ENCODE measurements at regions not wholly inside any gene's neighbourhood (a gene's known extent, or its start where the extent isn't known, plus 50 kb on each side); places are given as distances from the start of the nearest gene placed in this dataset.

- TF ChIP-seq GLI2 (tag by site-specific recombination; IDR thresholded peaks at IDR 0.05; ENCODE audit: borderline replicate concordance, low read depth) = no peak
- TF ChIP-seq CTCF (tag by site-specific recombination; IDR thresholded peaks at IDR 0.05) = no peak
- no peak for TF ChIP-seq GLI4 (tag by site-specific recombination; IDR thresholded peaks at IDR 0.05)
- no peak for TF ChIP-seq ZNF19 (tag by site-specific recombination; IDR thresholded peaks at IDR 0.05; ENCODE audit: low read depth)
- TF ChIP-seq BCL11A (tag by site-specific recombination; IDR thresholded peaks at IDR 0.05; ENCODE audit: low read depth) = no peak
- no peak for TF ChIP-seq ZNF133 (tag by site-specific recombination; IDR thresholded peaks at IDR 0.05)
- no peak for TF ChIP-seq HIC1 (tag by site-specific recombination; IDR thresholded peaks at IDR 0.05)
- TF ChIP-seq ZBTB44 (tag by site-specific recombination; IDR thresholded peaks at IDR 0.05) = no peak
- no peak for TF ChIP-seq ZNF670 (tag by site-specific recombination; IDR thresholded peaks at IDR 0.05; ENCODE audit: low read depth)
- no peak for TF ChIP-seq ZNF175 (tag by site-specific recombination; IDR thresholded peaks at IDR 0.05)
Observed at GRCh38 chr2:15805772-15806171, 134.6 kb upstream of the MYCN start.
